Upper lobe of left lung (tissue), 6 donors: ENCODE measurements at regions not wholly inside any gene's neighbourhood (a gene's known extent, or its start where the extent isn't known, plus 50 kb on each side); places are given as distances from the start of the nearest gene placed in this dataset.

Source experiments
- ATAC-seq, 2 donors: fragments of 200-7000 bp; cut with Tn5 transposase; one replicate each; pipeline ENCODE4 v1.9.1; 2022; ENCODE audit warnings: mild to moderate bottlenecking in 2 of 2, moderate library complexity in 2 of 2; ENCODE audit not compliant: low FRiP score in 2 of 2
- DNase-seq, 2 donors: peaks; one replicate each; pipeline ENCODE4 v3.0.0-alpha.2; 2019 to 2020
- H3K27ac ChIP-seq, 4 donors: fragments of 200-600 bp; sonication (generic); one replicate each; pipeline ENCODE4 v1.5.1; 2016 to 2019
- H3K27me3 ChIP-seq, 4 donors: fragments of 200-600 bp; sonication (generic); one replicate each; pipeline ENCODE4 v1.5.1; 2017 to 2019
- H3K36me3 ChIP-seq, 4 donors: fragments of 200-600 bp; sonication (generic); one replicate each; pipeline ENCODE4 v1.5.1; 2016 to 2019
- H3K4me1 ChIP-seq, 4 donors: fragments of 200-600 bp; sonication (generic); one replicate each; pipeline ENCODE4 v1.5.1; 2018 to 2019
- H3K4me3 ChIP-seq, 4 donors: fragments of 200-600 bp; sonication (generic); one replicate each; pipeline ENCODE4 v1.5.1; 2017 to 2019; ENCODE audit warnings: mild to moderate bottlenecking in 2 of 4, moderate library complexity in 1 of 4
- H3K9me3 ChIP-seq, 4 donors: fragments of 200-600 bp; sonication (generic); one replicate each; pipeline ENCODE4 v1.5.1; 2018 to 2019
- EP300 ChIP-seq, 4 donors: sonication (generic); formaldehyde crosslinking; IDR thresholded peaks; one replicate each; pipeline ENCODE4 v1.5.1; 2017; ENCODE audit warnings: antibody characterized with exemption in 4 of 4, control low read depth in 2 of 4
- POLR2A ChIP-seq, 4 donors: fragments of 450-650 bp; IDR thresholded peaks; one replicate each; pipeline ENCODE4 v1.5.1; 2016 to 2017; ENCODE audit warnings: antibody characterized with exemption in 4 of 4, mild to moderate bottlenecking in 2 of 4
- POLR2AphosphoS5 ChIP-seq, 2 donors: sonication (generic); formaldehyde crosslinking; IDR thresholded peaks; one replicate each; pipeline ENCODE4 v1.5.1; 2017; ENCODE audit warnings: antibody characterized with exemption in 2 of 2
- WGBS, 2 donors: methylation state at CpG; one replicate each; pipeline ENCODE4 v1.1.5; 2017 to 2018; 5-methylcytosine and 5-hydroxymethylcytosine counted together
- TF ChIP-seq, protein P1 (sequence below), 6 experiments: fragments of 450-650 bp in 4 of 6; fragments of 200-600 bp in 2 of 6; sonication (generic) in 2 of 6; IDR thresholded peaks; one replicate each; pipeline ENCODE4 v1.5.1; 2016 to 2019; ENCODE audit warnings: antibody characterized with exemption in 6 of 6
- donor health status: DM: no; HTN: no; CAD: no; lungs with moderate emphysema.
- donor health status: DM: no; HTN: yes; CAD: no; lungs with severe emphysema.

GRCh38 chr3:102699104-102699818 lies 264.4 kb downstream of the ZPLD1 start:
- Histone ChIP-seq H3K27me3 (no peaks in the 10 kb centered on the region), H3K4me3 (no peak overlapping the region), H3K4me1 (no peaks in the 10 kb centered on the region), H3K9me3 (no peaks in the 10 kb centered on the region), H3K36me3 (no peaks in the 10 kb centered on the region), H3K27ac (no peak overlapping the region)
- TF ChIP-seq POLR2AphosphoS5 (IDR thresholded peaks at IDR 0.05) (no peak), POLR2A (IDR thresholded peaks at IDR 0.05) (no peak), EP300 (IDR thresholded peaks at IDR 0.05) (no peak)
- TF ChIP-seq, protein P1, sequence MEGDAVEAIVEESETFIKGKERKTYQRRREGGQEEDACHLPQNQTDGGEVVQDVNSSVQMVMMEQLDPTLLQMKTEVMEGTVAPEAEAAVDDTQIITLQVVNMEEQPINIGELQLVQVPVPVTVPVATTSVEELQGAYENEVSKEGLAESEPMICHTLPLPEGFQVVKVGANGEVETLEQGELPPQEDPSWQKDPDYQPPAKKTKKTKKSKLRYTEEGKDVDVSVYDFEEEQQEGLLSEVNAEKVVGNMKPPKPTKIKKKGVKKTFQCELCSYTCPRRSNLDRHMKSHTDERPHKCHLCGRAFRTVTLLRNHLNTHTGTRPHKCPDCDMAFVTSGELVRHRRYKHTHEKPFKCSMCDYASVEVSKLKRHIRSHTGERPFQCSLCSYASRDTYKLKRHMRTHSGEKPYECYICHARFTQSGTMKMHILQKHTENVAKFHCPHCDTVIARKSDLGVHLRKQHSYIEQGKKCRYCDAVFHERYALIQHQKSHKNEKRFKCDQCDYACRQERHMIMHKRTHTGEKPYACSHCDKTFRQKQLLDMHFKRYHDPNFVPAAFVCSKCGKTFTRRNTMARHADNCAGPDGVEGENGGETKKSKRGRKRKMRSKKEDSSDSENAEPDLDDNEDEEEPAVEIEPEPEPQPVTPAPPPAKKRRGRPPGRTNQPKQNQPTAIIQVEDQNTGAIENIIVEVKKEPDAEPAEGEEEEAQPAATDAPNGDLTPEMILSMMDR (IDR thresholded peaks at IDR 0.05) = no peak
- 80 to 85% methylated on average over 5 of the region's 5 CpGs for WGBS, 2 donors
- no peak for ATAC-seq
- DNase-seq = no peak

DNA sequence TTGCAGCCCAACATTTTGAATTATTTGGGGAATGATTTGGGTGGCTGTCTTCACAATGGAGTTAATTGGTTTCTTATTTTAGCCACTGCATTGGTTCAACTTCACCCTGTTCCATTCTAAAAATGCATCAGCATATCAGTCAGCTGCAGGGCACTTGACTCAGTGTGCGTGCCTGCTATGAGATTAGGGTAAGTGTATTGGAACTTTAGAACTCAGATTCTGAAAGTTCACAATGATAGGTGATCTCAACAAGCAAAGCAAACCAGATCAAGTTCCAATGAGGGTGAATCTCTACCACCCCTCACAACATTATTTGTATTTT lies 265.0 kb downstream of the ZPLD1 start:
- no peaks in the 10 kb centered on the region for H3K27me3 ChIP-seq
- H3K36me3 ChIP-seq = no peaks in the 10 kb centered on the region
- no peaks in the 10 kb centered on the region for H3K4me1 ChIP-seq
- ATAC-seq = no peak
- 86 to 100% methylated on average over 1 of the region's 1 CpG for WGBS, 2 donors
- H3K4me3 ChIP-seq = no peak overlapping the region
- no peak overlapping the region for H3K27ac ChIP-seq
- TF ChIP-seq, protein P1 (IDR thresholded peaks at IDR 0.05) = no peak
- TF ChIP-seq EP300 (IDR thresholded peaks at IDR 0.05) = no peak
- no peak for TF ChIP-seq POLR2A (IDR thresholded peaks at IDR 0.05)
- TF ChIP-seq POLR2AphosphoS5 (IDR thresholded peaks at IDR 0.05) = no peak
- H3K9me3 ChIP-seq = no peaks in the 10 kb centered on the region
- no peak for DNase-seq

DNA sequence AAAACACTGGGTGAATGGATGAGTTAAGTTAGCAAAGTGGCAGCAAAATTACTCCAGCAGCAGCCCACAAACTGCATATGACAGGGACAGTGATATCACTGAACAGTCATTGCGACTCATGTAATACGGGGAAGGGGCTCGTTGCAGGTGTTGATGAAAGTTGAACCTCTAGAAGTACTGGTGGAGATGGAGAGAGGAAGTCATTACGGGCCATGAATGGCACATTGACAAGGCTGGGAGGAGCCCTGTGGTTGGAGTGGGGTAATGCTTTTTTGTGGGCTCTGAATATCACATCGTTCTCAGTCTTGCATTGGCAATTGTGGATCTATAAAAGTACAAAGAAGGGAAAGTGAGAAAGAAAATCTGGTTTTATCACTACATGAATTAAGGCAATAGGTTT lies 278.1 kb downstream of the ZPLD1 start:
- Histone ChIP-seq H3K27ac (no peak overlapping the region), H3K4me1 (no peaks in the 10 kb centered on the region), H3K36me3 (no peaks in the 10 kb centered on the region), H3K9me3 (no peaks in the 10 kb centered on the region), H3K4me3 (no peak overlapping the region), H3K27me3 (no peaks in the 10 kb centered on the region)
- no peak for DNase-seq
- TF ChIP-seq, protein P1 (IDR thresholded peaks at IDR 0.05) = no peak
- no peak for TF ChIP-seq EP300 (IDR thresholded peaks at IDR 0.05)
- TF ChIP-seq POLR2AphosphoS5 (IDR thresholded peaks at IDR 0.05) = no peak
- no peak for TF ChIP-seq POLR2A (IDR thresholded peaks at IDR 0.05)
- no peak for ATAC-seq
- 74 to 77% methylated on average over 5 of the region's 5 CpGs for WGBS, 2 donors

GRCh38 chr3:102714567-102714966 lies 279.8 kb downstream of the ZPLD1 start:
- ATAC-seq (no peak), DNase-seq (no peak)
- Histone ChIP-seq H3K36me3 (no peaks in the 10 kb centered on the region), H3K27ac (no peak overlapping the region), H3K4me1 (no peaks in the 10 kb centered on the region), H3K4me3 (no peak overlapping the region), H3K9me3 (no peaks in the 10 kb centered on the region), H3K27me3 (no peaks in the 10 kb centered on the region)
- 60 to 63% methylated on average over 3 of the region's 3 CpGs for WGBS, 2 donors
- TF ChIP-seq POLR2AphosphoS5 (IDR thresholded peaks at IDR 0.05) (no peak), EP300 (IDR thresholded peaks at IDR 0.05) (no peak), POLR2A (IDR thresholded peaks at IDR 0.05) (no peak)
- TF ChIP-seq, protein P1 (IDR thresholded peaks at IDR 0.05) = no peak

DNA sequence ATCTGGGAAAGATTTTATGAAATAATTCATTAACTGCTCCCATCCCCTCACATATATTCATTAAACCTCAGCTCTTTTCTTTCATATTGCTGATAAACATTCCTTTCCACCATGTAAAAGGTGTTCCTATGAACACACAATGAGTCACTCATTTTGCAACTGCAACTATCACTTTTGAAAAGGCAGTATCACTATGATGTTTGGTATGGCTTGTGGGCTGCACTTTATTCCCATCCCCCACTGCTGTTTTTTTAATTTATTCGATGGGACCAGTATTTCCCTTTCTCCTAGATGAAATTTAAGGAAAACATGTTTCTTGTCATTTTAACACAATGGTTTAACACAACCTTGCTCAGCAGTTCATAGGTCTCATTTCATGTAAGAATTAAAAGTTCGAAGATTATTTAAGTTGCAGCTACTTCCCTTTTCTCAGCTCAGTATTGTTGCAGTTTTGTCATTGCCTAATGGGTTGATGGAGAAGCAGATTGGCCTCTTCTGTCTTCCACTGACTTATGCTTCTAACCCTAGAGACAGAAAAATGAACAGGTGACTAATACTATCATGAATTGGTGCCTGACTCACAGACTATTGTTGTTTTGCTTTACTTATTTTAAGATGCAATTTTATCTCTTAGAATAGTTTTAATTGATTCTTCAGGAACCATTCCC lies 280.3 kb downstream of the ZPLD1 start:
- Histone ChIP-seq H3K4me3 (no peak overlapping the region), H3K9me3 (no peaks in the 10 kb centered on the region), H3K27me3 (no peaks in the 10 kb centered on the region), H3K4me1 (no peaks in the 10 kb centered on the region), H3K27ac (no peak overlapping the region), H3K36me3 (no peaks in the 10 kb centered on the region)
- ATAC-seq (no peak), DNase-seq (no peak)
- TF ChIP-seq, protein P1 (IDR thresholded peaks at IDR 0.05) = no peak
- TF ChIP-seq POLR2A (IDR thresholded peaks at IDR 0.05) = no peak
- TF ChIP-seq EP300 (IDR thresholded peaks at IDR 0.05) = no peak
- TF ChIP-seq POLR2AphosphoS5 (IDR thresholded peaks at IDR 0.05) = no peak
- 70 to 79% methylated on average over 2 of the region's 2 CpGs for whole genome bisulfite sequencing, 2 donors
